HG03139 (cell line): ENCODE measurements at regions not wholly inside any gene's neighbourhood (a gene's known extent, or its start where the extent isn't known, plus 50 kb on each side); places are given as distances from the start of the nearest gene placed in this dataset.
"Not testable (repeated sequence)": the region's sequence is repeated elsewhere in the genome, so short reads cannot be mapped to it uniquely, and the experiment has no call there.

Experiments used
- ATAC-seq: cut with Tn5 transposase; IDR thresholded peaks from one replicate; pipeline ENCODE4 v1.9.1; 2021; ENCODE audit not compliant: unreplicated experiment

GRCh38 chr13:62151724-62152123 is 736.1 kb upstream of the PCDH20 start:
- ATAC-seq: not testable (repeated sequence)

DNA sequence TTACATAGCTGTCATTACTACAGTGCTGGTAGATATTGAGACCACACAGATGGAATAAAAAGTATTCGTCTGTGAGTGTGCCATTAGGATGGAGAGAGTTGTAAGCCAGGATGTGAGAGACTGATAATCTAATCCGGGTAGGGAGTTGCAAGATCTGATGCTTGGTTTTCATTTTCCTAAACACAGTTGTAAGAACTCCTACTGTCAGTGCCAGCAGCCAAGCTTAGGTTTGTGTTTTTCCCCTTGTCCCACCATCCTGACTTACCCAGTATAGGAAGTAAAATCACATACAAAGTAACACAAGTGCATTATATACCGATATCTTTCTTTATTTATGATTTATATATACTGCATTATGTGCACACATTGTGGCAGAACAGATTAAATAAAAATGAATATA is 726.4 kb upstream of the PCDH20 start:
- no peak for ATAC-seq

DNA sequence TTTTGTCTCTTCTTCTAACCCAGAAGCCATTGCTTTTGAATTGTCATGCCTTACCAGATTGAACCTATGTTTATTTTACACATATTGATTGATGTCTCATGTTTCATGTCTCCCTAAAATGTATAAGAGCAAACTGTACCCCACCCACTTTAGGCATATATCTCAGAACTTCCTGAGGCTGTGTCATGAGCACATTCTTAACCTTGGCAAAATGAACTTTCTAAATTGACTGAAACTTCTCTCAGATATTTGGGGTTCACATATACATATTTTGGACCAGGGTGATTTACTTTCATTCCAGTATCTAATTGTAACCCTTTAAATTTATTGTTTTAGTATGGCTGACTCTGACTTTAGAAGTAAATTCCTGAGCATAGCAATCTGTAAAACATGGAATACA is 723.9 kb upstream of the PCDH20 start:
- ATAC-seq: no peak

DNA sequence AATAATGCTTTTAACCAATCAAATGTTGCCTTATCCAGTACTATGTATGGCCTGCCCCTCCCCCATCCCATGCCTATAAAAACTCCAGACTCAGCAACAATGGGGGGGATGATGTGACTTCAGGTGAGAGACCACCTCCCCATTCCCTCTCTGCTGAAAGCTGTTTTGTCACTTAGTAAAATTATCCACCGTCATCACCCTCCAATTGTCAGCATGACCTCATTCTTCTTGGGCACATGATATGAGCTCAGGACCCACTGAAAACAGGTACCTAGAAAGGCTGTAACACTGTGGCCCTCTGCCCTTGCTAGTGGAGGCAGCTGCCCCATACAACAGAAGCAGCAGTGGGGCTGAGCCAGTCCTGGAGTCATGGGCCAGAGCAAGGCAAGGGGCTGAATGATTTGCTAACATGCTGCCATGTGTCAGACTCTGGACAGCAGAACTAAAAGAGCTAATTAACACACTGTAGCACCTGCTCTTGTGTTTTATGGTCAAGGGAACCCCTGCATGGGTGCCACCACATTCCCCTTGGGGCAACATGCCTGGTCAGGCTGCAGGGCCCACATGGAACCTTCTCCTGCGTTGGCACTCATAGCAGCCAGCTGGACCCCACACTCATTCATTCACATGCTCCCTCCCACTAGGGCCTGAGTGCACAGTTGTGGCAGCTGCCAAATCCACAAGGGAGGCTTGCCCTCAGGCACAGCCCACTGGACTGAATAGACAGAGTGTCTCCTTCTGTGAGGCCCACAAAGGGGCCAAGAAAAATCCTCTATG is 722.2 kb upstream of the PCDH20 start:
- ATAC-seq: no peak

GRCh38 chr13:62131604-62132003 is 716.0 kb upstream of the PCDH20 start:
- ATAC-seq: no peak

DNA sequence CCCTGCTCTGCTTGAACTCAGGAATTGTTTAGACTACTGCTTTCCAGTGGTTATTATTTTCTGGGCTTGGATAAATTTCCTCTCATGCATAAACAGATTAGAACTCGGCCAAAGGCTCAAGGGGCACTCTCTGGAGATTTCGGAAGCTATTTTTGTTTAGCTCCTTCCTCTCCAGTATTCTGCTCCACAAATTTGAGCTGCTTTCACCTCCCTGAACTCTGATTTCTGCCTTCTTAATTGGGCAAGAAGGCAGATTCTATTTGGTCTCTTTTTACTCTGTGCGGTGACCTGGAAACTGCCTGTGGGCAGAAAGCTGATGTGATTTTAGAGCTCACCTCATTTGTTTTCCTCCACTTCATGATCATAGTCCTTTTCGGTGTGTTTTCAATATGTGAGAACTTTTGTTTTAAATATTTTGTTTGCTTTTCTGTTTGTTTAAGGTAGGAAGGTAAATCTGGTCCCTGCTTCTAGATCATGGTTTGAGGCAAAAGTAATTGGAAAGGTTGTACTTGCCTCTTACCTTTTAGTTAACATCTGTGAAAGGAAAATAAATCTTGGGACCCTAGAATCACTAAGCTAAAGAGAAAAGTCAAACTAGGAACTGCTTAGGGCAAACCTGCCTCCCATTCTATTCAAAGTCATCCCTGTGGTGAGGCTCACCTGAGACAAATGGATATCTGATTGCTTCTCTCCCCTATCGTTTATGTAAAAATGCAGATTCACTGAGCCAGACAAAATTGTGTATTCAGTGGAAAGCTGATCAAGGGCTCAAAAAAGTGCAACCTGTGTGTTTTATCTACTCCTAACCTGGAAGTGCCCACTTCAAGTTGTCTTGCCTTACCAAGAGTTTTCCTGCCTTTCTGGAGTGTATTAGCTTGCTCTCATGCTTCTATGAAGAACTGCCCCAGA is 714.7 kb upstream of the PCDH20 start:
- ATAC-seq: no peak

DNA sequence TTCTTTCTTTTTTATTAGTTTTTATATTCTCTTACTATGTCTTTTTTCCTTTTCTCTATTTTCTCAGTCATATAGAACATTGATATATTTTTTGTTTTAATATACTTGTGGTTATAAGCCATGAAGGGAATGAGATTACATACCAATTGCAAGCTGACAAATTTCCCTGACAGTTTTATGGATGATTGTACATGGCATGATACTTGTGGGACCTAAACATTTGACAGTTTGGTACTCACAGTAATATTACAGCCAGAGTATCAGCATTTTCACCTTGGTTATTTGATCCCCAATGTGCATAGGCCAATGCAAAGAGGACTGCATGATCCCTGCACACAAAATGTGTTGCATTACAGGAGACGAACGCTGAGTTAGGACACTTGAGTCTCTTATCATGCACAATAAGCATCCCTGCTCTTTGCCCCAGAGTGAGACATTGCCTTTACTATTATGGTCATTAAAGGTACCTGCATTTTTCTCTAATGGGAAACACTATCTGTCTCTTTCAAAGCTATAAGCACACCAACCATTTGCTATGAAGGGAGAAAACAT is 713.4 kb upstream of the PCDH20 start:
- no peak for ATAC-seq

GRCh38 chr13:62126400-62126799 is 710.8 kb upstream of the PCDH20 start:
- ATAC-seq: no peak

- no peak for ATAC-seq
These were observed 709.8 kb upstream of the PCDH20 start for GRCh38 chr13:62125451-62125850.

- ATAC-seq: no peak
These were observed 707.8 kb upstream of the PCDH20 start for GRCh38 chr13:62123409-62123808.

GRCh38 chr13:62122434-62122833 is 706.8 kb upstream of the PCDH20 start:
- no peak for ATAC-seq

GRCh38 chr13:62119739-62120700 is 704.4 kb upstream of the PCDH20 start:
- no peak for ATAC-seq

DNA sequence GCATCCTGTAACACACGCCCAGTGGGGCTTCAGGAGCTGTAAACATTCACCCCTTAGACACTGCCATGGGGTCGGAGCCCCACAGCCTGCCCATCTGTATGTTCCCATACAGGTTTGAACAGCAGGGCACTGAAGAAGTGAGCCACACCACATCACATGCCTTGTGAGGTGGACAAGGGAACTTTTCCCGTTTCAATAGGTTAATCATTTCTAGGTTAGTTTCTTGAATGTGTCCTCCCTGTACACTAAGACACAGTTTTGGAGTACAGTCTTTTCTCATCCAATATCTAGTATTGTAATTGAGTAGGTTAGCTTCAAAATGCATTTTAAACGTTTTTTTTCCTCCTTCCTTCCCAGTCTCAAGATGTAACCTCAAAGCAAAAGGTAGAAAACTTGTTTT is 700.2 kb upstream of the PCDH20 start:
- no peak for ATAC-seq

GRCh38 chr13:62113179-62113578 is 697.5 kb upstream of the PCDH20 start:
- no peak for ATAC-seq

- no peak for ATAC-seq
These were observed 694.4 kb upstream of the PCDH20 start for GRCh38 chr13:62110079-62110478.

- ATAC-seq: not testable (repeated sequence)
These were observed 688.5 kb upstream of the PCDH20 start for GRCh38 chr13:62104136-62104535.

- no peak for ATAC-seq
These were observed 681.0 kb upstream of the PCDH20 start for GRCh38 chr13:62096652-62097051.

DNA sequence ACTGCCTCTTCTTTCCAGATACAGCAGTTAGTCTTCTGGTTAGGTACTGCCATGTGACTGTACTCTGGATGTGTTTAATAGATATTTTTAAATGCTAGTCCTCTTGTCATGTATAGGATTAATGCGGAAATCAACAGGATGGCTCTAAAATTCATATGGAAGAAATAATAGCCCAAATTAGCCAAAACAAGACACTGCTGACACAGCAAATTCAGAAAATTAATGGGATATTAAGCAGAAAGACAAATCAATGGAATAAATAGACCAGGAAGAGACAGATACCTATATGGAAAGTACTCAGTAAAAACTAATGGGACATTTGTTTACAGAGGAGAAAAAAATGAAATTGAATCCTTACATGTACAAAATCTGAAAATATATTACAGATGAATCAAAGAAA is 679.3 kb upstream of the PCDH20 start:
- ATAC-seq: no peak

DNA sequence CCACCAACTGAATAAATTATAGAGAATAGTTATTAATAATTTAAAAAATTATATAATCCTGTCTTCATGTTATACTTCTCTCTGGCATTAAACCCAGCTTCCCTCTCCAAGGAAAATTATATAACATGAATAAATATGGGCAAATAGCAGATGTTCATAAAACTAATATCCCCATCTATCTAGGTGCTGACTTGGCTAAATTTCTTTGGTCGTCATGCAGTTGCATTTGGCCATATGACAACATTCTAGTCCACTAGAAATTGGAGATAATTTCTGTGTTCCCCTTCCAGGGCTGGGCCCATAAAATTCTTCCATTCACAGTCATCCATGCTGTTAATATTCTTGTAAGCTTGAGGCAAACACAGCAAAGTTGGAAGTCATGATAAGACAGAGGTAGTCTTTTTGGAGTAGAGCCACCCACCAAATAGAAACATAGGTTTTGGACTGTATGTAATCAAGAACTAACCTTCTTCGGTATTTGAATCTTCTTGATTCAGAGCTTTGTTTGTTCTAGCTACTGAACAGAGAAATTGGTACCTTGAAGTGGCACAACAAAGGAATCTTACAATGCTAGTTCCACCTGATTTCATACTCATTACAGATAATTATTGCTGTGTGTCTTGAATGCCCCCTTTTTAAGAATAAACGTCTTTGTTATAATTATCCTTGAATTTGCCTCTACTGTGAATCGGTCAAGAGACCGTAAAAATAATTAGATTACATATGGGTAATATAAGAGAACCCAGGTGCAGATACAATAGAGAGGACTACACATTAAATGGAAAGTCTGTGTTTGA is 678.5 kb upstream of the PCDH20 start:
- ATAC-seq: no peak

DNA sequence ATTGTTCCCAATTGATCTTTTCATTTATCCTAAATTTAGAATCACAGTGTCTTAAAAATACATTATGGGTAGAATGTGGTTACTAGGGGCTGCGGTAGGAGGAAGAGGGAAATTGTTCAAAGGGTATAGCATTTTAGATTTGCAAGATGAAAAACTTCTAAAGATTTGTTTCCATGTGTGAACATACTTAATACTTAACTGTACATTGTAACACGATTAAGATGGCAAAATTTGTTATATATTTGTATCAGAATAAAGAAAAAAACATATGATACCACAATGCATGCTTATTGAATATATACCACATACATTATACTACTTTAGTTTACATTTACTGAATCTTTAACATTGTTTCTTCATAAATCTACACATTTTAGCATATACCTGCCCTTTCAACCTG is 677.3 kb upstream of the PCDH20 start:
- ATAC-seq: no peak
